Dedifferentiated amniotic fluid mesenchymal stem cell (primary cell): ENCODE measurements at regions not wholly inside any gene's neighbourhood (a gene's known extent, or its start where the extent isn't known, plus 50 kb on each side); places are given as distances from the start of the nearest gene placed in this dataset.

Experiments
- DNase-seq: peaks from one replicate; pipeline ENCODE4 v3.0.0-alpha.2; 2016; ENCODE audit errors: extremely low spot score

DNA sequence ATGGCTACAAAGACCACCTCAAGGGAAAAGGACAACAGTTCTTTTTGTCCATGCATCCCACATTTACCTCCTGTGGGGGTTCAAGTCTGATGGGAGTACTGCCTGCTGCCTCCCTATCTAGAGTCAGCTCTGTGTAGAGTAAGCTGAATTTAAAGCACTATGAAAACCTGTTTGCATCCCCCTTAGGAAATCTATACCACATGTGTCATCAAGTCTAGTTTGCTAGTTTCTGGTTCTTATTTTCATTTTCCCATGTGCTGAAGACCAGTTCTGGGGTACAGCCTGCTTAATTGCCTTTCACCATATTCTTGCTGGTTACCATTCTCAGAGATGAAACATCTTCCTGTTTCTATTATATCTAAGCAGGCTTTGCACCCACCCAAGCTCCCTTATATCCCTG is 470.3 kb downstream of the MBD2 start:
- DNase-seq, result no peak

DNA sequence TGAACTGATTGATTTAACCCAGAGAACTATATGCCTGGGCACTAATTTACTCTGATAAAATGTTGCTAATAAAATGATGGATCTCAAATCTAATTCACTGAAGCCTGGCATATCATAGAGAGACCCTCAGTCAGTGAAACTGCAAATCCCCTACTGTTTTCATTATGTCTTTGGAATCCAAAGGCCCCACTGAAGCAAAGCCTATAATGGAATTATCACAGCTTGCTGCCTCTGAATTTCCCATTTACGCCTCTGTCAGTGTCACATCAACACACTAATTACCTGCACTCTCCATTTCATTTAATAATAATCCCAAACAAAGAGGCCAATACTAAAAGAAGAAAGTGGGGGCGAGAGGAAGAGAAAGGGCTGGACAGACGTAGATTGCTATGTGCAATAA is 470.9 kb downstream of the MBD2 start:
- DNase-seq, result no peak

DNA sequence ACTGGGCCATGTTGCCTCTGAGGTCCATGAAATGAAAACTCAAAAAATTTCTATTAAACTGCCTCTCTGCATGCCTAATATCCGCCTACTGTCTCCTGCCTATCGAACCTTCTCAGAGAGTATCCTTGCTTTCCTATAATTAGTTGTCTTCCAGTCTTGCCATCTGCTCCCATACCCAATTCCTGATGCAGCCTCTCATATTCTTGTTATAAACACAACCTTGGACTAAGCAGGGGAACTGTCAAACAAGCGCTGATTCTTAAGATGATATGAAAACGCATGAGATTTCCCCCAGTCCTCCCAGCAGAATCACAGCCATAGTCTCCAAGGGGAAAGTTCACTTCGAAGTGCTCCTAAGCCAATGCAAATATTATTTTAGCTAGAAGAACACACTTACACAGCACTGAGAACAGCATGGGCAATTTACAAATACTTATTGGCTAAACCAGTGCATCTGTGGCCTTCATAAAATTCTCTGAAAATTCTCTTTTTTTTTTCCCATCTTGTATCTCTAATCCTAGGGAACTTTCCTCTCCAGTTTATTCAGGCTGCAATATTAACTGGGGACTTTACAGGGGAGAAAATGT is 471.6 kb downstream of the MBD2 start:
- no peak for DNase-seq

DNA sequence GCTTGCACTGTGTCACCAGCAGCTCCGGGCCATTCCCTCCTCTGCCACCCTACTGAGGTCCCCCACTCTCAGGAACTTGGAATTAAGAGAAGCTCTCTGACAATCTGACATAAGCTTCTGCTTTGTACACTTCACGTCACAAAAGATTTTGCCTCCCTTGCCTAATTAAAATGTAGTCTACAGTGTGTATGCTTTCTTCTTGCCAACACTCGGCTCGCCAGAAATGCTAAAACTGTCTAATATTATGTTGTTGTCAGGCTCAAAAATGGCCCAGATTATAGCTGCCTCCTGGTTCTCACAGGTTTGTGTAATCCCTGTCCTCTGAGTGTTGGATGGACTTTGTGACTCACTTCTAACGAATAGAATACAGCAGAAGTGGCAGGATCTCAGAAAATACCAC is 474.7 kb downstream of the MBD2 start:
- DNase-seq, result no peak

DNA sequence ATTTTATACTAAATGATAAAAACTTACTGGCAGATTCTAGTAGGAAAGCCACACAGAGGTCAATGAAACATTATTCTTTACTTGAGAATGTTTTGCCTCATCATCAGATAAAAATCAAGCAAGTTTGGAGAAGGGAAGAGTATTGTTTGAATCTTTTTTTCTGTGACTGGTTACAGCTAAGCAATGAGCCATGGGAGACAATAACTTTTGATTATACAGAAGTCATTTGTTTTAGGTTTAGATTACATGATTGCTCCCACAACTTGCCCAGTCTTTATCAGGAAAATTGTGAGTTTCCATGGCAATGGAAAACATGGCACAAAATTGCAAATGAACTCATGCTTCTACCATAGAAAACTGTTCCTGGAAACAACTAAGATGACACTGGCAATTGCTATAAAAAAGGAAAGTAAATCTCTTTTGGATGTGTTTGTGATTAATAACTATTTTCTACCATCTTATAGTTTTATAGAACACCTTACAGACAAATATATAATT is 476.8 kb downstream of the MBD2 start:
- peak; percentile 31 for DNase-seq

DNA sequence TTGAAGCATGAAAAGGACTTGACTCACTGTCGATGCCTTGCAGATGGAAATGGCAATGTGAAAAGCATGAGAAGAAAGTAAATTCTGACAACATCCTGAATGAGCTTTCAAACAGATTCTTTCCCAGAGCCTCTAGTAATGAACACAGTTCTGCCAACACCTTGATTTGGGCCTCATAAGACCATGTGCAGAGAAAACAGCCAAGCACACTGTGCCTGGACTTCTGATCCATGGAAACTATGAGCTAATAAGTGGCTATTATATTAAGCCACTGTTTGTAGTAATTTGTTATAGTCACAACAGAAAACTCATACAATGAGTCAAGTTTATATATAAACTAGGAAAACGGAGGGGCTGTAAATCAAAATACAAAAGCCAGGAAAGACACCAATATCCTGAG is 477.3 kb downstream of the MBD2 start:
- DNase-seq, result no peak

DNA sequence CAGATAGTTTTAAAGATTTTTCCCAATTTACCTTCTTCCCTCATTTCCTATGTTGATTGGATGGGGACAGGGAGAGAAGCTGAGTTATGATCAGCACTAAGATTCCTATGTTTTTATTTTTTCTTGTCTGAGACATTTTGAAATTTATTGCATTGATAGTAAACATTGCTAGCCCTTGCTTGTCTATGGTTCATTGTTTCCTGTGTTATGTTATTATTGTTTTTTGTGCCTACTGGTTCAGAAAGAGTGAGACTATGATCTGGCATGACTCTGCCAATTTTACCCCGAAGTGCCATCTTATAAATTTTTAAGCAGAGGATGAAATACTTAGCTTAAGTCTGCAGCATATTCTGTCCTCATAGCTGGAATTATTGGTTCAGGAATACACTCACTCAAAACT is 478.5 kb downstream of the MBD2 start:
- DNase-seq, result no peak

DNA sequence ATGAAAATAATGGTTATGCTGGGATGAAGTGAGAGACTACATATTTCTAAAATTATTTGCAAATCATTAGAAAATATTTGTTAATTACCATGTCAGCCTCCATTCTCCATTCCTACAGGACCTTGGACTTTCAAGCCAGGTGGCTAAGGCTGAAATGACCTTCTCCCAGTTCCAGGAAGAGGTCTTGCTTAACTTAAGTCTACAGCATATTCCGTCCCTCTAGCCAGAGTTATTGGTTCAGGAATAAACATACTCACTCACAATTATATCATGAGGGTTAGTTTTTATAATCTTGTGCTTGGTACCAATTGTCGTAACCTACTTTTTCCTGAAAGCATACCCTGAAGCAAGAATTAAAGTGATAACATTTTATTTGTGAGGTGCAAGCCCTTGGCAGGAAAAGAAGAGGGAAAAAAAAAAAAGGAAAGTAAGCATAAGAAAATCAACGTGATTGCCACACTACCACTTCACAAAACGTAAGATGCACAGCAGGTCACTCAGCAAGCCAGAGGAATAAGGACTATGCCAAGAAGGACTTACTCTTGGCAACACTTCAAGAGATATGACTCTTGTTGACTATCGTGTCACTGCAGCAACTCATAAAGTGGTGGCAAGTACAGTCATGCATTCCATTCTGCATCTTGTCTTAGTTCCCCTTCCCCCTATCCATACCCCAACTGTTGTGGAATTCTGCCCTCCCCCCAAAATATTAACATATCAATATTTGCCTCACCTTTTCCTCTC is 479.1 kb downstream of the MBD2 start:
- DNase-seq, result no peak

DNA sequence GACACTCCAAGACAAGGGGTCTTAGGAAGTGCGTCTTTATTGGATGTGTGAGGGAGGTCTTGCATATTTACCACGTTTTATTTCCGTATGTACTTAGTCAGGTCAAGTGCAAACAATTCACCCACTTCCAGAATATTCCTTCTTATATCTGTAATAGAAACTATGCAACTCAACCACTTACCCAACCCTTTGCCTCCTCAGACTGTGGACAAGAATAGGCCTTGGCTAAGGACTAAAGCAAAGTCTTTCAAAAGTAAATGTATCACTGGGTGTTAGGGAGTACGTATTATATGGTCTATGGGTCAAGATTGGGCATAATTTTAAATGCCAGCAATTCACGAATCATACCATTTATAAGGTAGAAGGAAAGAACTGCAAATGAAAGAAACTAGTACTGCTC is 484.8 kb downstream of the MBD2 start:
- DNase-seq, result no peak

DNA sequence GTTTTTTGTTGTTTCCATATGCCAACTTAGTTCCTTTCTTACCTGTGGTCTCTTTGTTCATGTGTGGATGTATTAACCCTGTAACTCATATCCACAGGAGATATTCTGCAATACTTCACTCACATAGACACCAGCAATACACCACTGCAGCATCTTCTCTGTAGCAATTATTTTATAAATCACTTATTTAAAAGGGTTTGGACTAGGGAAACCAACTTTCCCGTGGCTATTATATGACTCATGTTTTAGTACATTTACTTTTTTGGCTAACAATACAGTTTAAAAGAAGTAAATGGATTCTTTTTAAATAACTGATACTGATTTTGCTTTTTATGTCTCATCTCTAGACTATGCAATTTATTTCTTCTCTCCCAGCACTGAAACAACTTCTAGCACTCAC is 488.9 kb downstream of the MBD2 start:
- DNase-seq, result no peak

DNA sequence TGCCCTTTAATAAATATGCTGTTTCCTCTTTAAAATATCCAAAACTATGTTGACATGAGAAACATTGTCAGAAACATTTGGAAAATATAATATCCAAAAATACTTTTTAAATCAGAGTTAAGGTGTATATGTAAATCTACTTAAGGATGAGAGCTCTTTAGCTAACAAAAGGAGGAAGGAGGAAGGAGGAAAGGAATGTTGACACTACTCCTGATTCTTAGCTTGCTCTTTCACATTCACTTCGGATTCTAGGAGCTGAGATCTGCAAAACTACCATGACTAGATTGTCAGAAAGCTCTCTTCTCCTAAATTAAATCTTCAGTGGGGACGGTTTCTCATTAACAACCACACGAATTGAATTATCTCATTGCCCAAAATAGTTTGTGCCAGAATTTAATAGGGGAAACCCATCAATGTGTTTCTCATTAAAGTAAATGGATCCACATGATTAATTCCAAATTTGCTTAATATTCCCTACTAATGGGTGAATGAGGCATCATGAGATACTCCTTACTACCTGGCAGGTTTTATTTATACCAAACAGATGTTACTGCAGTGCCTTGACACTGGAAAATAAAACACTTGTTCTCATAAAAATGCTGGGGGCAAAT is 509.1 kb downstream of the MBD2 start:
- DNase-seq, result no peak

DNA sequence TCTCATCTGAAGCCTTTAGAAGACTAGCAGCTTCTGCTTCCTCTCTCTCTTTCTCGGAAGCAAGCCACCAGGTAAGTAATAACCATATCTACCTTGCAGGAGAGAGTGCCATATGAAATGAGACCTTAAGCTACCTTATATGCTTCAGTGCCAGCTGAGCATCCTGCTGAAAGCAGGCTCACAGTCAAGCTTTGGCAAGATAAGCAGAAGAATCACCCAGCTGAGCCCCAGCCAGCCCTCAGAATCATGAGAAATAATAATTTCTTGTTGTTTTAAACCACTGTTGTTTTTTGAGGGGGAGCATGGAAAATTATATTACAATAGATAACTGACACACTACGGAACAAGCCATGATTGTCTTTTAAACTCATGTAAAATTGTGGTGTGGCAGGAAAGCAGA is 514.4 kb downstream of the MBD2 start:
- DNase-seq, result no peak

DNA sequence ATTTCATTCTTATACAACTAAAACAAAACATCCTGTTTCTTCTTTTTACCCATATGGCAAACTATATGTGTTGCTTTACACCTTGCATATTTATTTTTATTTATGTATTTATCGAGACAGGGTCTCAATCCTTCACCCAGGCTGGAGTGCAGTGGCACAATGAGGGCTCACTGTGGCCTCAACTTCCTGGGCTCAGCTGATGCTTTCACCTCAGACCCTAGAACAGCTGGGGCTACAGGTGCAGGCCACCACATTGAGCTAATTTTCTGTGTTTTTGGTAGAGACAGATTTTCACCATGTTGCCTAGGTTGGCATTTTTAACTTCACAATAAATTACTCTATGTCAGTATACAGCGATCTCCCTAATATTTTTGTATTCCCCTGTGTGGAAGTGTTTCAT is 522.0 kb downstream of the MBD2 start:
- no peak for DNase-seq

DNA sequence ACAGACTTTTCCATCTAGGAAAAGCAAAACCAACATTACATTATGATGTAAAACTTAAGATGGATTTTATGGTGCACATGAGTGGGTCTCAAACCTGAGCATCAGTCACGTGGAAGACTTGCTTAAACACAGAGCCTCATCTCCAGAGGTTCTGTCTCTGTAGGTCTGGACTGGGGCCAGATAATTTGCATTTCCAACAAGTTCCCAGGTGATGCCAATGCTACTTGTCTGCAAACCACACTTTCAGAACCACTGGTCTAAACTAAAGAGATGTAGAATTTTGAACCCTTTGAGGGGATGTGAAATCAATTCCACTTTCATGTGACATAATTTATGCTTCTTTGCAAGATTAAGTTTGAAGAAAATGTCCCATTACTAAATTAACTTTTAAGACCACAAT is 522.8 kb downstream of the MBD2 start:
- no peak for DNase-seq

DNA sequence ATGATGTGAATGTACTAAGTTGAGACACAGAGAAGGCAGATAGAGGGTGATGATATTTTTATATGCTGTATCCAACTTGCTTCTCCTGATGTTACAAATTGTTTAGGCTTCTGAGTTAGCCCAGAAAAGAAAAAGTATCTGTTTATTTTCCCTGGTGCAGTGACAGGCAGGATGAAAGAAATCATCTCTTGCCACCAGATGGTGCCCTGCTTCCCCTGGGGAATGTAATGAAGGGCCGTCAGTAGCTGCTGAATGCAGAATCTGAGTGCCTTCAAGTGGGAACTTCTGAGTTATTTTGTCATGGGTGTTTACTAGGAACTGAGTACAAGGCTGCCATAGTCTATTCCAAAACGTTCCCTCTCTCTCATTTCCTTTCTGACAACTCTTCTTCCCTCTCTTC is 525.6 kb downstream of the MBD2 start:
- DNase-seq, result peak; percentile 74

DNA sequence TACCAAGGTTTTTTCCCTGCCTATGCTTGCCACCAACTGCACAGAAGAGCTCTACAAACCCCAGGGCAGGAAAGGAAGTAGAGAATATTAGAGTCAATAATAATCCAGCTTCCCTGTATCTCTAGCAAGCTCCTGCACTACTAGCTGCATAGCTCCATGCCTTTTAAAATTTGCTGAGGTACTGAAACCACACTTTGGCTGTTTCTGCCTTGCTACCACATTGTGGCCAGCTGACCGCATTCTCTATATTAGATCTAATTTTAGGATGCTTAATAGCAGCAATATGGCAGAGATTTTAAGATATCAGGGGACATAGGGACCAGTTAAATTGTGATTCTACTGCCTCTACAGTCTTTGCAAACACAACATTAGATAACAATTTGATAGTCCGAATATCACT is 534.6 kb downstream of the MBD2 start:
- DNase-seq, result no peak

DNA sequence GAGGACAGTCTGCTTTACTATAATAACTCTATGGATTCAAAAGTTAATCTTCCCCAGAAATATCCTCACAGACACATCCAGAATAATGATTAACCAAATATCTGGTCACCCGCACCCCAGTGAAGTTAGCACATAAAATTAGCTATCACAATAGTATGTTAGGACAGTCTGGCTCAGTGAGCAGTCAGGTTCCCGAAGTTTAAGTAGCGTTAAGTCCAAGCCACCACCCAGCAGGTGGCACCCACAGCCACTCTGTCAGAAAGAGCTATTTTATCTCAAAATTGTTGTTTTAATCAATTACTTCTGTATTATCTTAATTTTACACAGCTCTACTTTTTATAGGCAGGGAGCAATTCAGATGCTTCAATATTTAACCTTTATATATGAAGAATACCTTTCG is 537.5 kb downstream of the MBD2 start:
- DNase-seq, result no peak

DNA sequence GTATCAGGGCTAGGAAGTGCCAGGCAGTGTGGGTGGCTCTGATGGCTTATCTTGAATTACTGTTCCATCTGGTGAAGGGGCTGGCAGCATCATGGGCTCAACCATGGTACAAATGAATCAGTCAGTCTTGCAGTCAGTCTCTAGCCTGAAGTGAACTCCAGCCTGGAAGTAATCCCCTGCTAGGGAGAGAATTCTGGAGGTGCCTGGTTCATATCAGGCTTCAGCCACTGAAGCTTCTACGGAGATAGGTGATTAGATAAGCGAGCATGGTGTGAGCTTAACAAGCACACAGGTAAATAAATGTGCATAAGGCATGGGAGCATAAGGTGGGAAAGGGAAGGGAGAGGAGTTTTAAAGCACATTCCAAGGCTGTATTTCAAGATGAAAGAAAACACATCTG is 541.7 kb downstream of the MBD2 start:
- no peak for DNase-seq

DNA sequence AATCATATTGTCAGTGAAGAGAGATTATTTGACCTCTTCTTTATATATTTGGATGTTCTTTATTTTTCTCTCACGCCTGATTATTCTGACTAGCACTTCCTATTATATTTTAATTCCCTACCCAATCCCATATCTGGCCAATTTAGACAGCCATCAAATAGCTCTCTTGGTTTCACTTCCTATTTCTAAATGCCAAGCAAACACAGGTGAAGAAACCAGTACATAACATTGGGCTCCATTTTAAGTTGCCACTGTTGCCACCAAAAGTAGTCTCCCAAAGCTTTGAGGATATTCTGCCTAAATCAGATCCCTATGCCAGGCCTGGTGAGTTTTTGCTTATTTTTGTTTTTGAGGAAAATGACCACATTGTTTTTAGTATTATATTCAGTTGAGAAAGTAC is 547.0 kb downstream of the MBD2 start:
- DNase-seq, result no peak

DNA sequence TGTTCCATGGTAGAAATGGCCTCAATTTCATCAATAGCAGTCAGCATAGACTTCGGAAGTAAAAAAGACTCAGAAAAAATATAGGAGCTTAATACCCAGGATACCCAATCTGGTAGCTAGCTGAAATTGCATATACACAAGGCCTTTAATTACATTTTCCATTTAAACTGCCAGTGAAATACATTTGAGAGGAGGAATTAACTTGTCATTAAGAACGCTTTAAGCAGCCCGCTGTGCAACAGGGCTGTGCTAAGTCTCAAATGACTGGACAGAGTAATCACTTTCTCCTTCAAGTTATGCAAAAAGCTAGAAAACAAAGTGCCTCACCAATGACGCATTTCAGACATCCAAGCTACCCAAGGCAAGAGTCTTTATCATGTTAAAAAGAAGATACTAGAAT is 558.8 kb downstream of the MBD2 start:
- no peak for DNase-seq

DNA sequence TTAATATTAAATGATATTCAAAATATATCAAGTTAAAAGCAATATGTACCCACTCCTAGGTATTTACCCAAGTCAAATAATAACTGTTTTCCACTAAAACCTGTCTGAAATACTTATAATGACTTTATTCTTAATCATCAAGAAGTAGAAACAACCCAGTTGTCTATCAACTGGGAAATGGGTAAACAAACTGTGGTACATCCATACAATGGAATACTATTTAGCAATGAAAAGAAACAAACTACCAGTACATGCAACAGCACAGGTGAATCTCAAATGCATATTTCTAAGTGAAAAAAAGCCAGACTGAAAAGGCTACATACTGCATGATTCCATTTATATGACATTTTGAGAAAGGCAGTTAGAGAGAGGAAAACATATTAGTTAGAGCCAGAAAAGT is 559.9 kb downstream of the MBD2 start:
- no peak for DNase-seq

DNA sequence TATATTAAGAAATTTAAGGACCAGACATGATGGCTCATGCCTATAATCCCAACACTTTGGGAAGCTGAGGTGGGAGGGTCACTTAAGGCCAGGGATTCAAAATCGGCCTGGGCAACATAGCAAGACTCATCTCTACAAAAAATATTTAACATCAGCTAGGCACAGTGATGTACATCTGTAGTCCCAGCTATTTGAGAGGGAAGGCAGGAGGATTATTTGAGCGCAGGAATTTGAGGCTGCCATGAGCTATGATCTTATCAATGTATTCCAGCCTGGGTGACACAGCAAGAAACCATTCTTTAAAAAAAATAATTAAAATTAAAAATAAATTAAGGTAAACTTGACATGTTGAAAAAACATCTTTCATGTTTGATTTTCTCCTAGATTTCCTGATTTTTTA is 564.2 kb downstream of the MBD2 start:
- no peak for DNase-seq

DNA sequence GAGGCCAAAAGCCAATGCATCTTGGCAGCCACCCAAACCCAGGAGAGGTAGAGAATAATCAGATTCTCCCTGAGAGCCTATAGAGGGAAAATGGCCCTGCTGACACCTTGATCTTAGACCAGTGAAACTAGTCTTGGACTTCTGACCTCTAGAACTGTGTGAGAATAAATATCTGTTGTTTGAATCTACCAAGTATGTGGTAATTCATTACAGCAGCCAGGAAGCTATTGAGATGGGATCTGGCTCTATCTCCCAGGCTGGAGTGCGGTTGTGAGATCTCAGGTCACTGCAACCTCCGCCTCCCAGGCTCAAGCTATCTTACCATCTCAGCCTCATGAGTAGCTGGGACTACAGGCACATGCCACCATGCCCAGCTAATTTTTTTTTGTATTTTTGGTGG is 567.2 kb downstream of the MBD2 start:
- no peak for DNase-seq
